ENCODE measurements at regions not wholly inside any gene's neighbourhood (a gene's known extent, or its start where the extent isn't known, plus 50 kb on each side); places are given as distances from the start of the nearest gene placed in this dataset.

GRCh38 chr1:213383465-213383864, 332.4 kb downstream of the RPS6KC1 start:
- Histone ChIP-seq H3K36me3 (ENCODE audit: low read depth) (no peaks in the 10 kb centered on the region), H3K4me3 (no peak overlapping the region), H3K4me1 (ENCODE audit: low read depth) (no peaks in the 10 kb centered on the region), H3K9me3 (no peaks in the 10 kb centered on the region)
- intact Hi-C loops (cut with DNase I, micrococcal nuclease), result no loop called here
- no peak for DNase-seq
- no peak for ATAC-seq
- no peak for TF ChIP-seq CTCF (IDR thresholded peaks at IDR 0.05)

GRCh38 chr1:213385201-213385600, 334.2 kb downstream of the RPS6KC1 start:
- H3K36me3 ChIP-seq (ENCODE audit: low read depth), result no peaks in the 10 kb centered on the region
- ATAC-seq (no peak), DNase-seq (no peak)
- no peak overlapping the region for H3K4me3 ChIP-seq
- H3K9me3 ChIP-seq, result no peaks in the 10 kb centered on the region
- H3K4me1 ChIP-seq (ENCODE audit: low read depth), result no peaks in the 10 kb centered on the region
- intact Hi-C loops (cut with DNase I, micrococcal nuclease), result no loop called here
- TF ChIP-seq CTCF (IDR thresholded peaks at IDR 0.05), result no peak

- TF ChIP-seq CTCF (IDR thresholded peaks at IDR 0.05), result no peak
- DNase-seq (no peak), ATAC-seq (no peak)
- intact Hi-C loops (cut with DNase I, micrococcal nuclease), result no loop called here
- Histone ChIP-seq H3K4me3 (no peak overlapping the region), H3K9me3 (no peaks in the 10 kb centered on the region), H3K36me3 (ENCODE audit: low read depth) (no peaks in the 10 kb centered on the region), H3K4me1 (ENCODE audit: low read depth) (no peaks in the 10 kb centered on the region)
Measured at GRCh38 chr1:213385806-213386324, 334.8 kb downstream of the RPS6KC1 start.

- DNase-seq, result no peak
- ATAC-seq, result no peak
- Histone ChIP-seq H3K9me3 (no peaks in the 10 kb centered on the region), H3K4me1 (ENCODE audit: low read depth) (no peaks in the 10 kb centered on the region), H3K36me3 (ENCODE audit: low read depth) (no peaks in the 10 kb centered on the region), H3K4me3 (no peak overlapping the region)
- no peak for TF ChIP-seq CTCF (IDR thresholded peaks at IDR 0.05)
- intact Hi-C loops (cut with DNase I, micrococcal nuclease), result no loop called here
Measured at GRCh38 chr1:213387380-213388015, 336.5 kb downstream of the RPS6KC1 start.

- DNase-seq (no peak), ATAC-seq (no peak)
- Histone ChIP-seq H3K4me1 (ENCODE audit: low read depth) (no peaks in the 10 kb centered on the region), H3K9me3 (no peaks in the 10 kb centered on the region), H3K4me3 (no peak overlapping the region), H3K36me3 (ENCODE audit: low read depth) (no peaks in the 10 kb centered on the region)
- TF ChIP-seq CTCF (IDR thresholded peaks at IDR 0.05), result no peak
- intact Hi-C loops (cut with DNase I, micrococcal nuclease), result no loop called here
Measured at GRCh38 chr1:213388199-213388598, 337.2 kb downstream of the RPS6KC1 start.

All from mucosa of descending colon (tissue), 3 donors.